HG03432 (cell line): ENCODE measurements at regions not wholly inside any gene's neighbourhood (a gene's known extent, or its start where the extent isn't known, plus 50 kb on each side); places are given as distances from the start of the nearest gene placed in this dataset.
"Not testable (repeated sequence)": the region's sequence is repeated elsewhere in the genome, so short reads cannot be mapped to it uniquely, and the experiment has no call there.

Source experiments
- ATAC-seq: cut with Tn5 transposase; IDR thresholded peaks from one replicate; pipeline ENCODE4 v1.9.1; 2021; ENCODE audit warnings: mild to moderate bottlenecking, moderate library complexity; ENCODE audit not compliant: unreplicated experiment

GRCh38 chr20:53891306-53891894 lies 179.0 kb downstream of the BCAS1 start:
- ATAC-seq = no peak

DNA sequence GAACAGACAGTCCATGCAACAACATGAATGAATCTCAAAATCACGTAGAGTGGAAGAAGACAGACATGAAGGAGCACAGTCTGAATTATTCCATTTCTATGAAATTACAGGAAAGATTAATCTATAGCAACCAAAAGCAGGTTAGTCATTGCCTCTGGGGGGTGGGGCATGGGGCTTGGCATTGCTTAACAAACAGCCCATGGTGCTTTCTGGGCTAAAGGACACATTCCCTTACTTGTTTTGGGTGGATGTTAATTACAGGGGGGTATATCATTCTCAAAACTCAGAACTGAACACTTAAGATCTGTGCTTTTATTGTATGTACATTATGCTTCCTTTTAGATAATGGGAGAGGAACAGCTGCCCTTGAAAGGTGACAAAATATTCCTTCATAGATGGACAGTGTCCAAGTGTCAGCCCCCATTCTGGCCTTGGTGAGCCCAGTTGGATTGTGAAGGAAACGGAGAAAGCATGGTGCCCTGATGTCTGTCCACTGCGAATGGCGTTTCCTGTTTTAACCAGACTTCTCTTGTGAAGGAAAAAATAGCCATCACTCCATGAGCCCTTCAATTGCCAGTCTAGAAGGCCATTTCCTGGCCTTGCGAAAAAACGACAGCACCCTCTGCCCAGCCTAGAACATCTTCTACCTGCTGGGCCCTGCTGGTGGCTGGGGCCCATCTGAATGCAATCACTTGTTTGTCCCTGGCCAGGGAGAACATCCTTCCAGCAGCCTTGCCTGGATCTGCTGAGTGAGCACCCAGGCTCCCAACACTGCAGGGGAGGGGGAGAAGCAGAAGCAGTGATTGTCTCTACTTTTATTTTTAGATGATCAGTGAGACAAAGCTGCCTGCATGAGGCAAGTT lies 179.7 kb downstream of the BCAS1 start:
- ATAC-seq = no peak

- no peak for ATAC-seq
Measured at GRCh38 chr20:53889411-53890148, 180.8 kb downstream of the BCAS1 start.

DNA sequence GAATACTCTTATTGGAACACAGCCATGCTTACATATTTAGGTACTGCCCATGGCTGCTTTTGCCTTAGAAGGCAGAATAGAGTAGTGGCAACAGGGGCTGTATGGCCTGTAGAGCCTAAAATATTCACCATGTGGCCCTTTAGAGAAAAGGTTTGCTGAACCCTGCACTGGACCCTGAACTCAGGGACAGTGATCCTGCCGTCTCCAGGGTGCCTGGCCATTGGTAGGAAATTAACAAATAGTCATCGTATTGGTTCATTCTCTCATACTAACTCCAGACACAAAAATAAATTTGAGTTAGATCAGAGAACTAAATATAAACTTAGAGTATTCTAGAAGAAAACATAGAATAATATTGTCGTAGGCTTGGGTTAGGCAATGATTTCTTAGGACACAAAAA lies 181.4 kb downstream of the BCAS1 start:
- no peak for ATAC-seq

DNA sequence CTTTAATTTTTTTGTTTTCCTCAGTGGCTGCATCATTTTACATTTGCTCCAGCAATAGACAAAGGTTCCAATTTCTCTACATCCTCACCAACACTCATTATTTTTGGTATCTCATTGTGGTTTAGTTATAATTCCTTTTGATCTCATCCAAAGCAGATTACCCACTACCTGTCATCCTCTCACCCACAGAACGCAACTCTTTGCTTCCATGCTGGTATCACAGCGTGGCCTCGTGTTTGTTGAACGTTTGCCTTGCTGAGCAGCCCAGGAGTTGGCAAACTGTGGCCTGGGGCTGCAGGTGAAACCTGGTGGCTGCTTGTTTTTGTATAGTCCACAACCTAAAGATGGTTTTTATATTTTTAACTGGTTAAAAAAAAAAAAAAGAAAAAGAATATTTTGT lies 181.9 kb downstream of the BCAS1 start:
- no peak for ATAC-seq

- ATAC-seq = no peak
Measured at GRCh38 chr20:53887973-53888372, 182.4 kb downstream of the BCAS1 start.

DNA sequence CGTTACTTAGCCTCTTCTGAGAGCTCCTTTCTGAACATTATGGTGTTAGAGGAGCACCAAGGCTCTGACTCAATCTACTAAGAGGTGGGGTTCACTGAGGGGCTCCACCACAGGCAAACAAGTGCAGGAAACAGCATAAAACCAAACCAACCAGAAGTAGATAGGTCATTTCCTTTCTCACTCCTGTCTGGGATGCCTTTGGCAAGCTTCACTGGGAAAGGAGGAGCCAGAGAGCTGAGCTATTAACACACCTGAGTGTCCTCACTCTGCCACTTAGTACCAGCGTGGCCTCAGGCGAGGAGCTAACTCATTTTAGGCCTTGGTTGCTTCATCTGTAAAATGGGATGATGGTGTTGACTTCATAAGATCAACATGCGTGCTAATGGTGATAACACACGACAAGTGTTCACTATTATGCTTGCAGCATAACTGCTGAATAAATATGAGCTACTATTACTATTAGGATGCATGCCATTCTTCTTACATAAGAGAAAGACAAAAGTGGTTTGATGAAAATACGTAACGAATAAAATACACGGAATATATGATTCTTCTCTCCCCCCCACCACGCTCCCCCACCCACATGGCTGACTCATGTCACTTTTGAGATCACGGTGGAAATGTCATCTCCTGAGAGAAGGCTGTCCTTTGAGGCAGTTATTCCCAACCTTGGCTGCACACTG lies 185.4 kb downstream of the BCAS1 start:
- ATAC-seq = no peak

GRCh38 chr20:53883098-53883911 lies 187.1 kb downstream of the BCAS1 start:
- no peak for ATAC-seq

DNA sequence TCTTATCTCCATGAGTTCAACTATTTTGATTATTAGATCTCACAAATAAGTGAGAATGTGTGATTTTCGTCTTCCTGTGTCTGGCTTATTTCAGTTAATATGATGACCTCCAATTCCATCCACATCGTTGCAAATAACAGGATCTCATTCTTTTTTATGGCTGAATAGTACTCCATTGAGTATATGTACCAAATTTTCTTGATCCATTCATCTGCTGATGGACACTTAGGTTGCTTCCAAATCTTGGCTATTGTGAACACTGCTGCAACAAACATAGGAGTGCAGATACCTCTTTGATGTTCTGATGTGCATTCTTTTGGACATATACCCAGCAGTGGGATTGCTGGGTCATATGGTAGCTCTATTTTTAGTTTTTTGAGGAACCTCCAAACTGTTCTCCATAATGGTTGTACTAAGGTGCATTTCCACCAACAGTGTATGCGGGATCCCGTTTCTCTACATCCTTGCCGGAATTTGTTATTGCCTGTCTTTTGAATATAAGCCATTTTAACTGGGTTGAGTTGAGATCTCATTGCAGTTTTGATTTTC lies 187.9 kb downstream of the BCAS1 start:
- not testable (repeated sequence) for ATAC-seq

DNA sequence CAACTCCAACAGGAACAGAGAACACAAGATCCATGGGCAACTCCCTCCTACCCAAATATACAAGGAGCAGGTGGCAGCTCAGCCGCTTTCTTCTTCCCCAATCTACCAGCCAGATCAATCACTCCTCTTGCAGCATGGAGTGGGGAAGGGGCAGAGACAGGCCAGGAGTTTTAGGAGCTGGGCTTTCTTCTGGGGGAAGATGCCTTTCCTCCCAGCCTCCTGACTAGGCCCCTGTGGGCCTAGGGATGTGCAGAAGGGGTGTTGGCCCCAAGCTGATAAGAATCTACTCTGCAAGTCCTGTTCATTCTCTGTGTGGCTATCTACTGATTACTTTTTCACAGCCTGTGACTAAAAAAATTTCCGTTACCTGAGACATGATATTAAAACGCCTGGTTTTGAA lies 189.0 kb downstream of the BCAS1 start:
- no peak for ATAC-seq

- ATAC-seq = no peak
Measured at GRCh38 chr20:53880108-53880641, 190.2 kb downstream of the BCAS1 start.

DNA sequence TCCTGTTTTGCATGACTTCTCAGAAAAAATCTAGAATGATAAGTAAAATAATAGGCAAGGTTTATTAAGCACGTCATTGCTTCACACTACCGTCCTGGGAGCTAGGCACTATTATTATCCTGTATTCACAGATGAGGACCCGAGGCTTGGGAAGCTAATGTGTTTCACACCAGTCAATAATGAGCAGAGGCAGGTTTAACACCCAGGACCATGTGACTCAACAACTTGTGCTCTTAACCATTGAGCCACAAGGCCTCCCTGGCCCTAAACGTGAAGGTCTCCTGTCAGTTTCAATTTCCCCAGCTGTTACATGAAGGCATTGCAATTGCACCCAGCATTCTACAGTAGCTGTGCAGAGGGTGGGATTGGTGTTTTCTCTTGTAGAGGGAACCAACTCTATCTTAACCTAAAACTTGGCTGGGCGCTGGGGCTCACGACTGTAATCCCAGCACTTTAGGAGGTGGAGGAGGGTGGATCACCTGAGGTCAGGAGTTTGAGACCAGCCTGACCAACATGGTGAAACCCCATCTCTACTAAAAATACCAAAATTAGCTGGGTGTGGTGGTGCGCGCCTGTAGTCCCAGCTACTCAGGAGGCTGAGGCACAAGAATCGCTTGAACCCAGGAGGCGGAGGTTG lies 191.2 kb downstream of the BCAS1 start:
- no peak for ATAC-seq

DNA sequence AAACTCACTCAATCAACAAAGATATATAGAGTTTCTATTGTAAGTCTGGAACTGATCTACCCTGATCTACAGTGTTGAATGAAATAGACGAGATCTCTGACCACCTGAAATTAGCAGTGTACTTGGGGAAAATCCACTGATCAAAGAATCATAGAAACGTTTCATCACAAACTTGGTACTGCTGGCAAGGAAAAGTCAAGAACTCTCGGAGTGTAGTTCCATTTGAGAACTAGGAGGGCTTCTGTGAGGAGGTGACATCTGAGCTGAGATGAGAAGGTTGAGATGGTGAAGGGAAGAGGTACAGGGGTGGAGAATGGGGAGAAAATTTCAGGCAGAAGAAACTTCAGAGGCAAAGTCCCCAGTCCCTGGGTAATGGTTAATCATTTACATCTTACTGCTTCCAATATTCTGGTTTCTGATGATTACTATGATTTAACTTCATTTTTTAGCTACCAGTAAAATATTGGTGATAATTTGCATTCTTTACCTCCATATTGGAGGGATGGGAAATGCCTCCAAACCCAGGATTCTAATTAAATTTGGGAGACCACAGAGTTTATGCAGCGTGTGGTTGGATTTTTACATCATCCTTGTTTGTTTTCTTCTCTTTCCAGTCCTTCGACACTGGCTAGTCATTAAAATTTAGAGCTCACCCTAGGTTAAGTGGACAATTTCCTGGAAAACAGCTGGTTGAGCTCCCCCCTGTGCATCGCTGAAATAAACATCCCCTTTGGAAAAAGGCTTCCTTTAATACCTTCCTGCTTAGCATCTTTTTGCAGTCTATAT lies 191.9 kb downstream of the BCAS1 start:
- no peak for ATAC-seq

GRCh38 chr20:53876956-53877355 lies 193.4 kb downstream of the BCAS1 start:
- no peak for ATAC-seq

GRCh38 chr20:53876470-53876869 lies 193.9 kb downstream of the BCAS1 start:
- no peak for ATAC-seq

DNA sequence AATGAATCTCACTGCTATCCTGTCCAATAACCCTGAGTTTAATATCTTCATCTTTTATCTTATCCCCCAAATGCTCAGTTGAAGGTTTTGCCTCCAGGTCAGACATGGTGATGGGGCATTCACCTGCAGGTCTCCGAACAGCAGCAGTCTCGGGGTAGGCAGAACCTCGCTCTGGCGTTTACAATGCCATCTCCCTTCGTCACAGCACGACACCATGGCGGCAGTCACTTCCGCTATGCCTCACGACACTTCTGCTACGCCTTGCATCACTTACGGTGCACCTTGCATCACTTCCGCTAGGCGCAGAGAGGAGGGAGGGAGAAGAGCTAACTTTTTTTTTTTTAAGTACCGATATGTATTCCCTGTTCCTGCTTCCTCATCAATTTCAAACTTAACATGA lies 194.9 kb downstream of the BCAS1 start:
- ATAC-seq = no peak

GRCh38 chr20:53874706-53875105 lies 195.7 kb downstream of the BCAS1 start:
- ATAC-seq = no peak

- no peak for ATAC-seq
Measured at GRCh38 chr20:53874104-53874503, 196.3 kb downstream of the BCAS1 start.

DNA sequence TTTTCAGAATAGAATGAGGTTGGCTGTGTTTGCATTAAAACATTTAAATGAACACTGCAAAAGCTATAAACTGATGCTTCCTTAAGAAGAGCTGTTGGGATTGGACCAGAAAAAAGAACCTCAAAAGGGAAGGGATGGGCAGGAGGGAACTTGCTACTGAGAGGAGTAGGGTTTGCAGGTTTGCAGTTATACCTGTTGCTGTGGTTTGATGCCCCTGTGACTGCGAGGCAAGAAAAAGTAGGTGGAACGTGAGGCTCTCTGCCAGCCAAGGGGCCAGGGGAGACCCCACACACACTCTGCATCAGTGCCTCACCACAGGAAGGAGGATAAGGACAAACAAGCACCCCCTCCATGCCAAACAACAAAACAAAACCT lies 197.2 kb downstream of the BCAS1 start:
- ATAC-seq = peak; percentile 16
